PC-3 (cell line): ENCODE measurements at regions not wholly inside any gene's neighbourhood (a gene's known extent, or its start where the extent isn't known, plus 50 kb on each side); places are given as distances from the start of the nearest gene placed in this dataset.
A peak's percentile ranks its signal among the peaks of the same experiment; 100 is the strongest.

ENCODE experiments used
- ATAC-seq: fragments of 200-7000 bp; cut with Tn5 transposase; 2 replicates; pipeline ENCODE4 v1.9.1; 2020; ENCODE audit warnings: mild to moderate bottlenecking, moderate library complexity
- BruUV-seq: library from RNA; stranded (reverse); fragments of 400-500 nt; replicated peaks from 2 replicates; lab custom pipeline; 2021; lab: Mats Ljungman, UMichigan
- CTCF ChIA-PET: fragments of 300-600 bp; sonication (Branson Sonifier 250); formaldehyde crosslinking; loops from one replicate; lab custom pipeline; 2022; ENCODE audit warnings: antibody characterized with exemption; lab: Charles Lee
- POLR2A ChIA-PET: fragments of 300-600 bp; sonication (Branson Sonifier 250); formaldehyde crosslinking; loops from one replicate; lab custom pipeline; 2022; ENCODE audit warnings: antibody characterized with exemption; ENCODE audit not compliant: unreplicated experiment; lab: Charles Lee
- DNase-seq: peaks from one replicate; pipeline ENCODE4 v3.0.0-alpha.2; 2015
- H2AFZ ChIP-seq: fragments of 300-600 bp; sonication (generic); 2 replicates; pipeline ENCODE4 v1.6.0; 2016; ENCODE audit warnings: antibody characterized with exemption, low read length
- H3F3A ChIP-seq: fragments of 300-600 bp; sonication (generic); one replicate; pipeline ENCODE4 v1.6.0; 2017; ENCODE audit warnings: antibody characterized with exemption, low read length, control low read depth, mild to moderate bottlenecking; ENCODE audit not compliant: unreplicated experiment
- H3K27ac ChIP-seq: fragments of 300-600 bp; sonication (generic); 2 replicates; pipeline ENCODE4 v1.5.1; 2016; ENCODE audit warnings: mild to moderate bottlenecking, low read length
- H3K27me3 ChIP-seq: fragments of 300-600 bp; sonication (generic); 2 replicates; pipeline ENCODE4 v1.6.1; 2016; ENCODE audit warnings: low read length, mixed read lengths
- H3K36me3 ChIP-seq: fragments of 300-600 bp; sonication (generic); 2 replicates; pipeline ENCODE4 v1.6.1; 2016; ENCODE audit warnings: low read depth, mixed run types, low read length, mixed read lengths
- H3K4me1 ChIP-seq: fragments of 300-600 bp; sonication (generic); 2 replicates; pipeline ENCODE4 v1.5.1; 2016; ENCODE audit warnings: low read length; ENCODE audit not compliant: insufficient read depth
- H3K4me2 ChIP-seq: fragments of 300-600 bp; sonication (generic); 2 replicates; pipeline ENCODE4 v1.6.0; 2016; ENCODE audit warnings: low read length
- H3K4me3 ChIP-seq: fragments of 300-600 bp; sonication (generic); 2 replicates; pipeline ENCODE4 v1.5.1; 2016; ENCODE audit warnings: mild to moderate bottlenecking, low read length, mixed read lengths
- H3K79me2 ChIP-seq: fragments of 300-600 bp; sonication (generic); 2 replicates; pipeline ENCODE4 v1.6.1; 2017; ENCODE audit warnings: low read length, mixed read lengths
- H3K9ac ChIP-seq: fragments of 300-600 bp; sonication (generic); 2 replicates; pipeline ENCODE4 v1.6.0; 2016; ENCODE audit warnings: mild to moderate bottlenecking, low read length
- H3K9me2 ChIP-seq: fragments of 300-600 bp; sonication (generic); replicated peaks from 2 replicates; pipeline ENCODE4 v1.6.1; 2016; ENCODE audit warnings: mixed run types, low read length, mixed read lengths
- H3K9me3 ChIP-seq: fragments of 300-600 bp; sonication (generic); 2 replicates; pipeline ENCODE4 v1.6.1; 2016; ENCODE audit warnings: low read length, mixed read lengths
- H4K20me1 ChIP-seq: fragments of 300-600 bp; sonication (generic); 2 replicates; pipeline ENCODE4 v1.6.1; 2016; ENCODE audit warnings: low read length, mixed read lengths
- EZH2 ChIP-seq: fragments of 300-600 bp; sonication (generic); IDR thresholded peaks from one replicate; pipeline ENCODE4 v1.6.1; 2017; ENCODE audit warnings: antibody characterized with exemption, mild to moderate bottlenecking, low read length; ENCODE audit not compliant: unreplicated experiment
- EZH2phosphoT487 ChIP-seq: fragments of 300-600 bp; sonication (generic); IDR thresholded peaks from 2 replicates; pipeline ENCODE4 v1.6.1; 2018; ENCODE audit warnings: mild to moderate bottlenecking, antibody characterized with exemption, low read length, borderline replicate concordance
- intact Hi-C: fragments of 100-400 bp; cut with micrococcal nuclease; formaldehyde crosslinking; loops from 2 replicates; pipeline ENCODE4 v1.9.0; 2023
- TF ChIP-seq, protein P1 (sequence below): fragments of 300-600 bp; sonication (generic); conservative IDR thresholded peaks from 2 replicates; pipeline ENCODE4 v1.5.1; 2017; ENCODE audit warnings: antibody characterized with exemption, low read depth, mild to moderate bottlenecking, low read length

DNA sequence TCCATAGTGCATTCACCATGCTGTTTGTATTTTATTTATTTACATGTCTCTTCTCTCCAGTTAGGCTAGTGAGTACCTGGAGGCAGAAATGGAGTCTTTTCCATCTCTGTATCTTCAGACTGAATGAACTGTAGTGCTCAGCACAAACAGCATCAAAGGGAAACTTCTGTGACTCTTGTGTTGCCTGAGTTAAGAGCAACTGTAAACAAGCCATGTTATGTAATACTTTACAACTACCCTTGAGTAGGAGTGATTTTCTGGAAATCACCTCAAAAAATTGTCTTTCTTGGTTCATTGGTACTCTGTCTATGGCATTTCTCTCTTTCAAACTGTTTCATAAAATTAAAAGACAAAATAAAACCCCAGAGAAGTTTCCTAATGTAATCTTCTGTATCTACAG lies 258.3 kb downstream of the CGGBP1 start:
- BruUV-seq: no TSS peak
- Histone ChIP-seq H3F3A (no peaks in the 10 kb centered on the region), H2AFZ (no peak overlapping the region), H3K79me2 (no peaks in the 10 kb centered on the region), H3K9me2 (no peaks in the 10 kb centered on the region), H4K20me1 (no peaks in the 10 kb centered on the region), H3K4me1 (no peaks in the 10 kb centered on the region; the same call in 1 of the 2 replicates), H3K27me3 (no peaks in the 10 kb centered on the region), H3K9me3 (no peaks in the 10 kb centered on the region), H3K4me2 (no peak overlapping the region), H3K36me3 (no peaks in the 10 kb centered on the region), H3K4me3 (no peak overlapping the region), H3K9ac (no peak overlapping the region), H3K27ac (no peak overlapping the region)
- intact Hi-C loops: no loop called here
- ATAC-seq (no peak), DNase-seq (no peak)
- TF ChIP-seq, protein P1, sequence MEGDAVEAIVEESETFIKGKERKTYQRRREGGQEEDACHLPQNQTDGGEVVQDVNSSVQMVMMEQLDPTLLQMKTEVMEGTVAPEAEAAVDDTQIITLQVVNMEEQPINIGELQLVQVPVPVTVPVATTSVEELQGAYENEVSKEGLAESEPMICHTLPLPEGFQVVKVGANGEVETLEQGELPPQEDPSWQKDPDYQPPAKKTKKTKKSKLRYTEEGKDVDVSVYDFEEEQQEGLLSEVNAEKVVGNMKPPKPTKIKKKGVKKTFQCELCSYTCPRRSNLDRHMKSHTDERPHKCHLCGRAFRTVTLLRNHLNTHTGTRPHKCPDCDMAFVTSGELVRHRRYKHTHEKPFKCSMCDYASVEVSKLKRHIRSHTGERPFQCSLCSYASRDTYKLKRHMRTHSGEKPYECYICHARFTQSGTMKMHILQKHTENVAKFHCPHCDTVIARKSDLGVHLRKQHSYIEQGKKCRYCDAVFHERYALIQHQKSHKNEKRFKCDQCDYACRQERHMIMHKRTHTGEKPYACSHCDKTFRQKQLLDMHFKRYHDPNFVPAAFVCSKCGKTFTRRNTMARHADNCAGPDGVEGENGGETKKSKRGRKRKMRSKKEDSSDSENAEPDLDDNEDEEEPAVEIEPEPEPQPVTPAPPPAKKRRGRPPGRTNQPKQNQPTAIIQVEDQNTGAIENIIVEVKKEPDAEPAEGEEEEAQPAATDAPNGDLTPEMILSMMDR: no peak
- TF ChIP-seq EZH2: no peak
- no peak for TF ChIP-seq EZH2phosphoT487
- ChIA-PET CTCF (no interaction called here), POLR2A (no interaction called here)

DNA sequence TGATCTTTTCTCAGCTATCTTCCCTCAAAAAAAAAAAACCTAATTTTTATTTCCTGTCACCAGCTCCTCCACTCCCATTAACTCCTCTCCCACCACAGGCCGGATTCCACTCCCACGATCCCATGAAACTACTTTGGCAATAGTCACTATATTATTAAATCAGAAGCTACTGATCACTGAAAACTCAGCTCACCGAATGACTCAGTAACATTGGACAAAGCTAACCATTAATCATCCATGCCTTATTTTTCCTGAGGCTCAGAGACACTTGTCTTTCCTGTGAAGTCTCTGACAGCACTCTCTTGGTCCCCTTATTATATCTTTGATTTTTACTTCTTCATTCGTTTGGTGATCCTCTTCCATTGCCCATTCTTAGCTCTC lies 260.2 kb downstream of the CGGBP1 start:
- H3K27me3 ChIP-seq: no peaks in the 10 kb centered on the region
- H3K27ac ChIP-seq: no peak overlapping the region
- no peak overlapping the region for H3K9ac ChIP-seq
- ATAC-seq: peak; percentile 56; the same call in 1 of the 2 replicates
- TF ChIP-seq EZH2 (no peak), EZH2phosphoT487 (no peak)
- TF ChIP-seq, protein P1: no peak
- DNase-seq: peak; percentile 39
- ChIA-PET POLR2A (no interaction called here), CTCF (no interaction called here)
- H2AFZ ChIP-seq: no peak overlapping the region
- H3K79me2 ChIP-seq: no peaks in the 10 kb centered on the region
- H3F3A ChIP-seq: no peaks in the 10 kb centered on the region
- no peaks in the 10 kb centered on the region for H3K36me3 ChIP-seq
- no peaks in the 10 kb centered on the region for H4K20me1 ChIP-seq
- H3K4me1 ChIP-seq: no peaks in the 10 kb centered on the region; the same call in 1 of the 2 replicates
- no peak overlapping the region for H3K4me2 ChIP-seq
- no peaks in the 10 kb centered on the region for H3K9me3 ChIP-seq
- intact Hi-C loops: no loop called here
- no peaks in the 10 kb centered on the region for H3K9me2 ChIP-seq
- BruUV-seq: no TSS peak
- H3K4me3 ChIP-seq: no peak overlapping the region

DNA sequence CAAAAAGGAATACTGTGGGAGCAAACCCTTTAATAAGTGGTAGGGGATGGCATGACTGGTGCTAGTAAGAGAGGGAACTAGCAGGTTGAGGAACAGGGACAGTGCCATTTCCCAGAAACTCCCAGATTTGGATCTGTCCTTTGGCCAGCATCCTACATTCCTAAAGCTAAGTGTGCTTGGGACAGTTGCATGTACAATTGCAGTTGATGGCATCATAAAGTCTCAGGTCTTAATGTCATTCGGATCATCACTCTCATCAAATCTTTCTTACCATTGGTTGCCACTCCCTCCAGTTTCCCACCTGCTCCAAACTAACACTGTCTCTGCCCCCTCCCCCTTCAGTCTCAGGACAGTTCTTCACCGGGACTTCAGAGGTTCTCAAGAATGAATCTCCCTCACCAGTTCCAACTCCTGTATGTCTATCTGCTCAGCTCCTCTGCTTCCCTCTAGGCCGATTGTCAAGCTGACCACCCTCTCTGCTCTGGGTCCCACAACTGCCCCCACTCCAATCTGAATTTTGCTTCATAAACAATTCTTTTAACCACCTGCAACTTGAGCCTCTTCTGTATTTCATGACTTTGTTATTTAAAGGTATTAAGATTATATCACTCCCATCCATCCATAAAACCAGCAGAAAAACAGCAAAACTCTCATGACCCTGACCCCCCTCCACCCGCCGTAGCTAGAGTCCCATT lies 260.8 kb downstream of the CGGBP1 start:
- Histone ChIP-seq H3K9me3 (no peaks in the 10 kb centered on the region), H3F3A (no peaks in the 10 kb centered on the region), H4K20me1 (no peaks in the 10 kb centered on the region), H3K27me3 (peaks cover 1% of the 10 kb centered on the region), H3K27ac (no peak overlapping the region), H3K36me3 (no peaks in the 10 kb centered on the region), H3K4me1 (no peaks in the 10 kb centered on the region; the same call in 1 of the 2 replicates), H3K79me2 (no peaks in the 10 kb centered on the region), H3K9ac (no peak overlapping the region), H3K9me2 (no peaks in the 10 kb centered on the region), H3K4me2 (no peak overlapping the region), H3K4me3 (no peak overlapping the region), H2AFZ (no peak overlapping the region)
- no TSS peak for BruUV-seq
- ATAC-seq (no peak), DNase-seq (no peak)
- intact Hi-C loops: no loop called here
- POLR2A ChIA-PET: no interaction called here
- CTCF ChIA-PET: no interaction called here
- TF ChIP-seq, protein P1: no peak
- no peak for TF ChIP-seq EZH2phosphoT487
- TF ChIP-seq EZH2: no peak
